GM21723 (cell line): ENCODE measurements at regions not wholly inside any gene's neighbourhood (a gene's known extent, or its start where the extent isn't known, plus 50 kb on each side); places are given as distances from the start of the nearest gene placed in this dataset.

ENCODE experiments used
- ATAC-seq: cut with Tn5 transposase; IDR thresholded peaks from one replicate; pipeline ENCODE4 v1.9.1; 2021; ENCODE audit warnings: mild to moderate bottlenecking, moderate library complexity; ENCODE audit not compliant: unreplicated experiment

DNA sequence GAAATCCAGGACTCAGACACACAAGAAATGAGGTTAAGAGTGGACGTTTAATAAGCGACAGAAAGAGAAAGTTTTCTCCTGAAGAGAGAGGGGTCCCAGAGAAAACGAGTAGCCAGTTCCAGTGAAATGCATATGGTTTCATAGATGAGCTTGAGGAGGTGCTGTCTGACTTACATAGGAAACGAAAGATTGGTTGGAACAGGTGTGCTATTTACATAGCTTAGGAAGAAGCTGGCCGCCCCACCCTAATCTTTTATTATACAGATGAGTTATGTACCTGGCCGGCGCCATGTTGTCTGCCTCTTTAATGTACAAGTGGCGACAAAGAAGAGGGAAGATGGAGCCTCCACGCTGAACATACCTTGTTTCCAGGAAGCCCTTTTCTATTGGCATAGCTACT, 223.0 kb downstream of the SLC6A15 start:
- ATAC-seq = no peak

DNA sequence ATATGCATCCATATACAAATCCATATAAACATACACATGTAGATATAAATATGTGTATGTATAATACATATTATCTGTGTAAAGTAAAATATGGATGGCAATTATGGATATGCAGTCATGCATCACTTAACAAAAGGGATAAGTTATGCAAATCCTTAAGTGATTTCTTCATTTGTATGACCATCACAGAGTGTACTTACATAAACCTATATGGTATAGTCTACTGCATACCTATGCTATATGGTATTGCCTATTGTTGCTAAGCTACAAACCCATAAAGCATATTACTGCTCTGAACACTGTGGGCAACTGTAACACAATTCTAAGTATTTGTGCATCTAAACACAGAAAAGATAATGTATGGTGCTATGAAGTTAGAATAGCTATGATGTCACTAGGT, 227.2 kb downstream of the SLC6A15 start:
- ATAC-seq = no peak

DNA sequence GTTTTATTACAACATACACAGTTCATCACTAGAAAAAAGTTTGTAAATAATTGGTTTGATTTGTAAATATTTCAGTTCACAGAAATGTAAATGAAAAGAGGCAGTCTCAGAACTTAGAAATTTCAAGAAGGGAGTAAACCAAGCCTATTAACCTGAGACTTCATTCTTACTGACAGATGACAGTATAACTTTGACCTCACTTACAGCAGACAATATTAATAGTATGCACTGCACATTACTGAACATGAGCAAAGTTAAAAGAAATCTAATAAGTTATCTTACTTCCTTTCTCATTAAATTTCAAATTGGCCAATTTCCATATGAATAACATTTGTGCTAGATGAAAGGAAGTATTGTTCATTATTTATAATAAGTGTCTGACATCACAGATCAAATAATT, 235.8 kb downstream of the SLC6A15 start:
- ATAC-seq = no peak

DNA sequence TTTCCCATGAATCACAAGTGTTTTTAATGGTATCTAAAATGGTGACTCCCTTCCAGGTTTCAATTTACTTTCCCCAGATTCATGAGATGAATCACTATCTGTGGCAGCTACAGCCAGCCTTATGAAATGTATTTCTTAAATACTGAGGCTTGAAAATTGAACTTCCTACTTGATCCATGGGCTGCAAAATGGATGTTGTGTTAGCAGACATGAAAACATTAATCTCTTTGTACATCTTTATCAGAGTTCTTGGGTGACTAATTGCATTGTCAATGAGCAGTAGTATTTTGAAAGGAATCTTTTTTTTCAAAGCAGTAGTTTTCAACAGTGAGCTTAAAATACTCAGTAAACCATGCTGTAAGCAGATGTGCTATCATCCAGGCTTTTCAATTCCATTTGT, 250.8 kb downstream of the SLC6A15 start:
- no peak for ATAC-seq

DNA sequence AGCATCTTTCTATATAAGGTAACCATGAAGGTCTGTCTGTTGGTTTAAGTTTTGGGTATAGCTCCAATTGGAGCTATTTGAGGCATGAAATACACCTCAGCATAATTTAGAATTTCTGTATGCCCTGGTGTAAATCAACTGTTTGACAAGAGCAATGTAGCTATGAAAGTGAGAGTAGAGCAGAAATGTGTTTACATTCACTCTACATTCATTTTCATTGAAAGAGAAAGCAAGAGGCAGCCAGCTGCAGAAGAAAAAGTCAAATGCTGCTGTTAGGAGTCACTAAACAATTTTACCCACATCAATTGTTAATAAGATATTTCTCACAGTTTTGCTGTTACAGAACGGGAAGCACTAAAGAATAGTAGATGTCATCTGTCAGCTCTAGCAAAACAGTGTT, 252.5 kb downstream of the SLC6A15 start:
- ATAC-seq = no peak

DNA sequence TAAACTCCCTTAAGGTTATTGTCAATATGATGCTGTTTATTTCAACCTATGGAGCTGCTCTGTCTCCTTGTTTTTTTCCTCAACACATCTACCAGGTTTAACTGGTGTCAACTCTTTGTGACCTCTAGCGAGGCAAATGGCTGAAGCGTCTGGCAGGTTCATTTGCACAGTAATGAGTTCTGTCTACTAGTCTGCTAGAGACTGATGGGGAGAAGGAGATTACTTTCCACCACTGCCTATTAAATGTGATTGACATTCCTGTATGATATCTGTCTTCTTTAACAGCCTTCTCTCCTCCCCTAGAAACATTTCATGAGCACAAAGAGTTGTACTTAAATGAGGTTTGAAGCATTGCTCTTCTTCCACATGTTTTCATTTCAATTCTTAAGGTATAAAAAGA, 253.7 kb downstream of the SLC6A15 start:
- ATAC-seq = no peak

DNA sequence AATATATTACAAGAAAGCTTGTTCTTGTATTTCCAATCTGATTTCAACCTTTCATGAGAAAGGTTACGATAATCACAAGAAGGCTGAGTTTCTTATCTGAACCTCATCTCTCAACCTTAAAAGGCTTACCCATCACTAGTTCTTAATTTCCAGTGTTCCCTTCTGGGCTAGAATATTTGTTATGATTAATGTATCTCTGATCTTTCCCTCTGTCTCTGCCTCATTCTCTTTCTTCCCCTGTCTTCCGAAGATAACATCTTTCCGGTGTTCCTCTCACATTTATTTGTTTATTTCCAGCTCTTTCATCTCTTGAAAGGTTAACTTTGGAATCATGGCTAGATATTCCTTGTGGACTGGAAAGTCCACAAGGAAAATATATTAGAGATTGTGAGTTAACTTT, 255.9 kb downstream of the SLC6A15 start:
- no peak for ATAC-seq

DNA sequence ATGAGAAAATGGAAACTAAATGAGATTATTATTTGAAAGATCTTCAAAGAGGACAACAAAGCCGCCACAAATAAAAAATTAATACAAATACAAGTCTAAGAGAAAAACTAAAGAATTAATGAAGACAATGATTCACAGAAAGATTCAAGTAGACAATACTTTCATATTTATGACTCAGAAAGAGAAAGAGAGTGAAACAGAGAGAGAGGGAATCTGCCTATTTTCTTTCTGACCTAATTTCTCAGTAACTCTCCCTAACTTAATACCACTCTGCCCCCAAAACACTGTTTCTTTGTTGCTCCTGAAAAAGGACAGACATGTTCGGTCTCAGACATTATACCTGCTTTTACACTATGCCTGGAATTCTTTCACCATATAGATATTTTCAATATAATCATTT, 259.1 kb downstream of the SLC6A15 start:
- no peak for ATAC-seq

DNA sequence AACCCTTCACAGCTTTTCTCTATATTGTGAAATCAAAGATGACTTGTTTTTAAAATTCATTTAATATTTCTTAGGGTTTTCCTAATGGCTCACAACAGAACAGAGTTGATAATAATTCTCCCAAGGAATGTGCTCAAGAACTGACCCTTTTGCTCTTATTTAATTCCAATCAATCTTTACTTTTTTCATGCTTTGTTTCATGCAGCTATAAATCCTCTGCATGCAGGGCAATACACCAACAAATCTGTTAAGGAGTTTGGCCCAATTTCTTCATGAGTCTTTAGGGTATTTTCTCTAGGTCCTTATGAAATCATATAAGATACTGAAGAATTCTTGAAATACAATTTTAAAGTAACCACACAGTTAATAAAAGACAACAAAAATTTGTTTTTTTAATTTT, 264.2 kb downstream of the SLC6A15 start:
- no peak for ATAC-seq

DNA sequence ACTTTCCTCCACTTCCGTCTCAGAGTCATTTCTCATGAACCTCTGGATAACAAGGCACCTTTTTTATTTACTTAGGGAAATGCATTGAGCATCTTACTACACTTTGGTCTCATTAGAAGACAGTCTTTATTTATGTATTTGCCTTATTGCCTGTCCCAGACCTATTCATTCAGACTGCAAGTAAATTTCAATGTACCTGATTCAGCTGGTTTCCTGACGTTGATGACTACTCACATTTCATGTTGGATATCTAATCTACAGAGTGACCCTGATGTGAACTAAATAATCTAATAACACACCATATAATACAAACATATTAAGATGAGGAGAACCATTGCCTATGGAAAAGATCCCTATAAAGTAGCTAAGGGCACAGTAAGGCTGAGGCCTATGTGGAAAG, 267.7 kb downstream of the SLC6A15 start:
- ATAC-seq = no peak

DNA sequence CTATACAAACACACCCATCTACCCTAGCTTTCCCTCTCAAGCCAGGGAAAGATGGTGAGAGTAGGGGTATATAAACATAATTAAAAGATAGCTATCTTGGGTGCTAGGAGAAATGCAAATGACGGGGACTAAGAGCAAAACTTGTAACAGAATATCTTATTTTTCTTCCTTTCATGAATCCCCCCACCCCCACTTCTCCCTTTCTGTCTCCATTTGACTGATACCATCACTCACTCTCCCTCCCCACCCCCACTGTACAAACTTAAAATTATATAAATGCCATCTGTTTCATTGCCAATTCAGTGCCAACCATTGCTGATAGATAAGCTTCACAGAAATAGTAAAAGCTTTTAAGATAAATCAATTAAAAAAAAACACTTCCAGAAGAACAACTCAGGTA, 268.6 kb downstream of the SLC6A15 start:
- no peak for ATAC-seq

DNA sequence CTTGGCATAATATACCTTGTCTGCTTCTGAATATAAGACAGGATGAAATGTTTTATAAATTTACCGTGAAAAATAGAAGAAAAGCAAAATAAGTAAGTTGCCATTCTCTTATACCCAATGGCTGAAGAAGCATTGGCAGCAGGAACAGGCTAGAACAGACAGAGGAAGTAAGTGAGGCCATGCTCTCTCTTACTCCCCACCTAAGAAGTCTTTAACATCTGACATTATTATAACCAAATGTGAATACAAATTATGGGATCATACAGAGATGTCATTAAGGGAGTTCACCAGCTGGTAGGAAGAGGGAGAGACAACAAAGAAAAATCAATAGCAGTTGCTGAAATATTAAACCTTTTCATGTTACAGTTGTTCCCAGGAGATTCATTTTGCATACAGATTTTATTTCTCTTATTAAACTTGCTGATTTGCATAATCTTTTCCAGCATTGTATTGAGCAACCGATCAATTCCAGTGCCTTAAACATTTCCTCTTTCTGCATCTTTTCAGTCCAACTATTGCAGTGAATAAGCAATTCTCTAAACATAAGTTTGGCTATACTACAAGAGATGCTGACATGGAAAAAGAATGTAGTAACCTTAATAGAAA, 270.6 kb downstream of the SLC6A15 start:
- no peak for ATAC-seq

DNA sequence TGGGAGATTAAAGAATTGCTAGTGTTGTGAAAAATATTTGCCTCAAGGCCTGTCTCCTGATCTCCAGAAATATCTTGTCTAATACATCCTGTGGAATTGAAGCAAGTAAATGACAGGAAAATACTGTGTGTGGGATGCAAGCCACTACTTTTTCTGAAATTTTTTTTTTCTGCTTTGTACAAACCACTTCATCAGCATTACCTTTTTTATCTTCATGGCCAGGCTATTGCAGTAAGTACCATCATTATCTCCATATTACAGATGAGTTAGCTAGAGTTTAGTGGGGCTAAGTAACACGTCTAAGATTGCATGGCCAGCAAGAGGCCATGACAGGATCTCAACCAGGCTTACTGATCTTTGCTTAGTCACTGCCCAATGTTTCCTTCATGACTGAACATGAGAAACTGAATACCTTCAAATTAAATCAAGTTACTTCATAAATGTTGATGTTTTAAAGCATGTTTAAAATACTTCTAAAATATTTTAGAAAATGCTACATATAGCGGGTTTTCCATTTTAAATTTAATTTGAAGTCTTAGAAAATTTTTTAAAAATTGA, 273.7 kb downstream of the SLC6A15 start:
- no peak for ATAC-seq

DNA sequence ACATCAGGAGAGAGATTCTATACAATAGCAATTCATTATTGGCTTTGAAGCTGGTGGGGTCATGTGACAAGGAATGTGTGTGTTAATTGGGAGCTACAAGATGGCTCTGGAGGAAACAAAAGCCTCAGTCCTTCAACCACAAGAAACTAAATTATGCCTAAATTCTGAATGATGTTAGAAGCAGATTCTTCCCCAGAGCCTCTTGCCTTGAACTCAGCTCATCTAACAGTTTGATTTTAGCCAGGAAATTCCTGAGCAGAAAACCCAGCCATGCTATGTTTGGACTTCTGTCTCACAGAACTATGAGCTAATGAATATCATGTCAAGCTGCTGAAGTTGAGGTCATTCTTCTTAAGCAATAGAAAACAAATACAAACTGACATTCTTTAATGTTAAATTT, 274.7 kb downstream of the SLC6A15 start:
- ATAC-seq = no peak

DNA sequence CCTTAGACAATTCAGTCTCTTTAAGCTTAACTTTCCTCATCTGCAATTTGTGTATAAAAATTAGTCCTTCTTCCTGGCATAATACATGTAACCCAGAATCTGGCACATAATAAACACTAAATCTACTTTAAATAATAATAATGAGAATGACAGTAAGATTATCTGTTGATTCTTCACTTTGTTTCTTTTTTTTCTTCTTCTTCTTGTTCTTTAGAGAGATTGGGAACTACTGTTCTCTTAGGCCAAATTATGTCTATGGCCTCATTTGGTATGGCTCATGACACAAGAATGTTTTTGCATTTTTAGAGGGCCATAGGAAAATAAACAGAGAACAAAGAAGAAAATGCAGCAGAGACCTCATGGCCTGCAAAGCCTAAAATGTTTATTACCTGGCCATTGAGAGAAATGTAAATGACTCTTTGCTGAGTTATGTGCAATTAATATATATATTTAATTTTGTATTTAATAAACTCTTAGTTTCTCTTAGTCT, 275.8 kb downstream of the SLC6A15 start:
- ATAC-seq = no peak

DNA sequence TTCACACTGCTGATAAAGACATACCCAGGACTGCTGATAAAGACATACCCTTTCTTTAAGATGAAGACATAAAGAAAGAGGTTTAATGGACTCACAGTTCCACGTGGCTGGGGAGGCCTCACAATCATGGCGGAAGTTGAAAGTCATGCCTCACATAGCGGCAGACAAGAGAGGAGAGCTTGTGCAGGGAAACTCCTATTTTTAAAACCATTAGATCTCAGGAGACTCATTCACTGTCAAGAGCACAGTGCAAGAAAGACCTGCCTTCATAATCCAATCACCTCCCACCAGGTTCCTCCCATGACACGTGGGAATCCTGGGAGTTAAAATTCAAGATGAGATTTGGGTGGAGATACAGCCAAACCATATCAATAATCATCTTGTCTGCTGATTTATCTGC, 278.1 kb downstream of the SLC6A15 start:
- no peak for ATAC-seq

DNA sequence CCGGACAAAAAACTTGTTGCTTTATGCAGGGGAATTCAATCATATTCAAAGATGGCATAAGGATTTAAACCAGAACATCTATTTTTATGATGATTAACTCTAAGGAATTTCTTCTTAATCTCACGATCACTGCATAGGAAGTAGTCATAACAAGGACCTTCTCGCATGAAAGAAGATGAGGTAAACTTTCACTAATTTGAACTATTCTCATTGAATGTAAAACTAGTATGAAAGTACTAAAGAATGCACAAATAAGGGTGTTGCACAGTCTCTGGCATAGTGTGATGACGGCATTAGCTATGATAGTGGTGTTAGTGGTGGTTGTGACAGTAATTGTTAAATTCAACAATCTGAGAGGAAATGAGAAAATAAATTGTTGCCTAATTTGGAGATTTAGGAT, 280.0 kb downstream of the SLC6A15 start:
- ATAC-seq = no peak

DNA sequence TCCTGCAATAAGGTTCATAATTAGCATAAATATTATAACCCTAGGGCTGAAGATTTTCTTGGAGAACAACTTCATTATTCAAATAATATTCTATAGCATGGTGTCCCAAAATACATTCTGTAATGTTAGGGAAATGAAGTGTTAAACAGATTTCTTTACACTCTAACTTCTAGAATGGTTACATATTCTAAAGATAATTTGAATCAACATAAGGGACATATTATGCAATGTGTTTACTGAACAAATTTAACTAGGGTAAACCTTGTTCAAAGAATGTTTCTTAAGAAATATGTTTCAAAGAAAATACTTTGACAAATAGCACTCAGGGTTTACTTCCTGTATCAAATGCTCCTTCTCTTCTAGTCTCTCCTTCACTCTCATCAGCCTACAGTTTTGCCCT, 281.6 kb downstream of the SLC6A15 start:
- no peak for ATAC-seq

DNA sequence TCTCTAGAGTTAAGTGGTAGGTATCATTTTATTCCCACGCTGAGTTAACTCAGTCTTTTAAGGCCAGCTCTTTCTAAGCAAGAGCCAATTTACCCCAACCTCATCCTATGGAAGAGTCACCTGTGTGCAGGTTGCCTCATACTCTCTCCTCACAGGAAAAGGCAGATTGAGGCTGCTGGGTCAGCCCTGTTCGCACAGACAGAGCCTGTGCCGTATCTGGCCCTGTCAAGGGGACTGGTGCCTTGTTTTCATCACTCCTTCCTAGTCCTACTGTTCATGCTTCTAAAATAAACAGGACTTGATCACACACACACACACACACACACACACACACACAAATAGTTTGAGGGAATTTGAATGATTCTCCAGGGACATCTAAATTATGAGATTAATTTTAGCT, 285.0 kb downstream of the SLC6A15 start:
- ATAC-seq = no peak

DNA sequence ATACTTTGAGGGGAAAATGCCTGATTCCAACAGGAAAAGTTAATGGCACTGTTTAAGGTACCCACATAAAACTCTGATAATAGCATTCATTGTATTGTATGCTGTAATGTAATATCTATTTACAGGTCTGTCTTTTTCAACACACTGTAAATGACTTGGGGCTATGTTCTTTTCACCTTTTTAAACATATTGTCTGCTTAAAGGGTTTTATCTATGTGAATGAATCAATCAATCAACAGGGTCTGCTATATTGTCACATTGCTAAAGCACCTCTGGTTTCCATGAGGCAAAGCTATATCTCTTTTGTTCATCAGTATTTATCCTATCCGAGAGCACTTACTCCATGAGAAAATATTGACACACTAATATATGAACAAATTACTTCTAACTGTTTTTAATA, 288.0 kb downstream of the SLC6A15 start:
- ATAC-seq = no peak

DNA sequence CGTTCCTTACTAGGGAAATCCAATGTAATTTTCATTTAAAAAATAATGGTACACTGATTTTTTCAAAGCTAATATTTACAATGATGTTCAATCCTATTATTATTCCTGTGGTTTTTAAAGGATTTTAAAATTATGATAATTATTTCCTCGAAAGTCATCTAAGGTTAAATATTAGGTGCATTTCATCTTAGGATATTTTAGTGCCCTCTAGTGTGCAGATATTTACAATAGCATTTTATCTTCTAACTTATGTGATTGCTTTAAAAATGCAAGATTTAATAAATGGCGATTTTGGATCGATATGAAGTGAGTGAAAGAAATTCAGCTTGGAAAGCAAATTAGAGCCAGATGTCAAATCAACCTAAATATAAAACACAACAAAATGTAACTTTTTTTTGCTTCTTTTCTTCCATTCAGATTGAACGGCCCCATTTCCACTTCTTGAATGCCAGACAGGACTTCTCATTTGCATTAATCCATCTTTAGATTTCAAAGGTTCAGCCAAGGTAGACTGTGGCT, 293.5 kb downstream of the SLC6A15 start:
- no peak for ATAC-seq

DNA sequence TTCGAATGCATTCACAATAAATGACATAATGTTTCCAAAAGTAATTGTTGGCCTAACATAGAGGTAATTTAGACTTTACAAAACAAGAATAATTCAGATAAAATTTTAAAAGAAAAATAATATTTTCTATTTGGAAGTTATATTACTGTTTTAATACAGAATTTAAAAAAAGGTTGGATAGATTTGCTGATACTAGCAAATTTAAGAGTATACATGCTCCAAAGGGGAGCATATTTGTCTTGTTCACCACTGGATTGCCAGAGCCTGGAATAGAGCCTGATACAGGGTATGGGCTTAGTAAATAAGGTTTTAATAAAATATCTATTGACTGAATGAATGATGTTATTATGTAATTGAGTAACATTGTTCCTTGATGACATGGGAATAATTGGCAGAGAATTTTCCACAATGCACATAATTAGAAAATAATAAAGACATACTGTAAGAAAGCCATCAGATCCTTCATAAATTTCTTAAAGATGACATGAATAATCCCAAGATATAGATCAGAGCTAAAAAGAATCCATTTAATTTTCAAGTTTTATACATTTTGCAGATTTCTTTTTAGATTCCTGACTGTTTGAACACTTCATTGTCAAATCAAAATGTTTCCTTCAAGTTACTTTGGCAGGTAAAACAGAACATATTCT, 305.3 kb downstream of the SLC6A15 start:
- no peak for ATAC-seq
